Heart right ventricle (tissue), 16 donors: ENCODE measurements at regions not wholly inside any gene's neighbourhood (a gene's known extent, or its start where the extent isn't known, plus 50 kb on each side); places are given as distances from the start of the nearest gene placed in this dataset.

Experiments used
- ATAC-seq, 8 donors: fragments of 200-7000 bp; cut with Tn5 transposase; one replicate each; pipeline ENCODE4 v1.9.1; 2020; ENCODE audit warnings: mild to moderate bottlenecking in 8 of 8, moderate library complexity in 8 of 8, moderate number of reproducible peaks in 1 of 8
- DNase-seq, 2 donors: peaks; one replicate each; pipeline ENCODE4 v3.0.0-alpha.2; 2020
- H3K27ac ChIP-seq, 10 donors: fragments of 200-600 bp; sonication (generic) in 2 of 10; one replicate each; pipeline versions ENCODE4 v1.5.0 to v1.8.0; 2020 to 2022; ENCODE audit warnings: mild to moderate bottlenecking in 3 of 10
- H3K27me3 ChIP-seq, 7 donors: fragments of 200-600 bp; one replicate each; pipeline ENCODE4 v1.8.0; 2021 to 2022; ENCODE audit warnings: mild to moderate bottlenecking in 2 of 7
- H3K36me3 ChIP-seq, 9 donors: fragments of 200-600 bp; sonication (generic) in 1 of 9; one replicate each; pipeline versions ENCODE4 v1.5.0 to v1.8.0; 2020 to 2022; ENCODE audit warnings: mild to moderate bottlenecking in 2 of 9
- H3K4me1 ChIP-seq, 9 donors: fragments of 200-600 bp; sonication (generic) in 1 of 9; one replicate each; pipeline versions ENCODE4 v1.5.0 to v1.8.0; 2020 to 2022; ENCODE audit warnings: mild to moderate bottlenecking in 4 of 9
- H3K4me3 ChIP-seq, 10 donors: fragments of 200-600 bp; sonication (generic) in 2 of 10; one replicate each; pipeline versions ENCODE4 v1.5.0 to v1.8.0; 2020 to 2022; ENCODE audit warnings: mild to moderate bottlenecking in 7 of 10, moderate library complexity in 2 of 10
- H3K9me3 ChIP-seq, 11 donors: fragments of 200-600 bp in 10 of 11; sonication (generic) in 2 of 11; one replicate each; pipeline versions ENCODE4 v1.5.0 to v1.8.0; 2013 to 2022; ENCODE audit warnings: mild to moderate bottlenecking in 2 of 11, control low read depth in 1 of 11, moderate library complexity in 1 of 11
- WGBS, 2 donors: extraction: QIAGEN DNeasy Blood & Tissue Kit; methylation state at CpG; one replicate each; pipeline ENCODE4 v1.1.7; 2013; ENCODE audit warnings: inconsistent platforms in 1 of 2; 5-methylcytosine and 5-hydroxymethylcytosine counted together
- intact Hi-C, 10 donors: fragments of 100-400 bp; cut with DNase I; formaldehyde crosslinking; loops; one replicate each; pipeline versions ENCODE4 v1.11.1 to v1.14.2; 2022
- TF ChIP-seq, protein P1 (sequence below), 9 donors: fragments of 200-600 bp; sonication (generic) in 2 of 9; IDR thresholded peaks; one replicate each; pipeline versions ENCODE4 v1.5.0 to v1.8.0; 2021 to 2022; ENCODE audit warnings: antibody characterized with exemption in 9 of 9, mild to moderate bottlenecking in 5 of 9, moderate library complexity in 1 of 9
- donor health status: Arrhythmogenic right ventricular cardiomyopathy.
- donor health status: ischemic (EF 13 %, LVEDD 7.1; RV severe dilation, severe dysfunction).
- donor health status: healthy with polysubstance abuse.
- donor health status: DM: no; HTN: yes; CAD: no.
- donor health status: DM: no; HTN: no; CAD: no.
- donor health status: ischemic (EF 25% LVEDD 6.9; RV normal size, moderate dysfunction).
- donor health status: ischemic (EF 25% LVEDD 5.7; RV mildly dilated, moderate dysfunction).
- donor health status: healthy.
- donor health status: DM: yes; HTN: yes; CAD: no.
- donor health status: Ischemic cardiomyopathy.
- donor health status: ischemic (EF 35%, LVEDD 5.7; RV mildly dilated, moderate dysfunction).
- donor health status: nonischemic (EF 11% LVEDD 7.7; RV severe dilation, severe dysfunction).
- donor health status: DM: yes; HTN: yes; CAD: no.
- donor health status: PGD.
- donor health status: ischemic (EF 29% LVEDD 5.4; RV normal size, mild dysfunction).
- donor health status: nonischemic (EF 23%, LVEDD 6.1; RV moderate dilation, normal function).

DNA sequence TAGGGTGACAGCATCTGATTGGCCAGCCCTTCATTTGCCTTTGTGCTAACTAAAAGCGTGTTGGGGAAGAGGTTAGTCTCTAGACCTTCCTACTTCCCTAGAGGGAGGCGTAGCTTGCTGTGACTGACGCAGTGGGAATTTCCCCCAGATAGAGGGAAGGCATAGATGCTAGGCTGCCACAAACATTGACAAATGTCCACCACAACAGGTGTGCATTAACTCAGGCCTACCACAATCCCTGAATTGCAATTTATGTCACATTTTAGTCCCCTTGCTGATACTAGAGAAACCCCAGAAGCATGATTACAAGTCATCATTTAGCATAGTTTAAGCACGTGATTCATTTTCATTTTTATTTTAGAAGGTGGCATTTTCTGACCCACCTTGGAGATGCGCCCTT lies 76.3 kb upstream of the WSB1 start:
- DNase-seq (no peak), ATAC-seq (no peak)
- H3K4me1 ChIP-seq, result peaks cover 0 to 15% (median 0%) of the 10 kb centered on the region in 9 donors
- H3K4me3 ChIP-seq, result no peak overlapping the region
- intact Hi-C loops, result loop anchor here in 1 of 10 donors (10.0 kb wide), 1 partner anchor 57 kb away; no protein-coding TSS in a partner anchor
- H3K9me3 ChIP-seq, result peaks cover 0 to 13% (median 0%) of the 10 kb centered on the region in 11 donors
- WGBS, 2 donors, result 87 to 89% methylated on average over 5 of the region's 5 CpGs
- peaks cover 0 to 8% (median 0%) of the 10 kb centered on the region in 7 donors for H3K27me3 ChIP-seq
- TF ChIP-seq, protein P1, sequence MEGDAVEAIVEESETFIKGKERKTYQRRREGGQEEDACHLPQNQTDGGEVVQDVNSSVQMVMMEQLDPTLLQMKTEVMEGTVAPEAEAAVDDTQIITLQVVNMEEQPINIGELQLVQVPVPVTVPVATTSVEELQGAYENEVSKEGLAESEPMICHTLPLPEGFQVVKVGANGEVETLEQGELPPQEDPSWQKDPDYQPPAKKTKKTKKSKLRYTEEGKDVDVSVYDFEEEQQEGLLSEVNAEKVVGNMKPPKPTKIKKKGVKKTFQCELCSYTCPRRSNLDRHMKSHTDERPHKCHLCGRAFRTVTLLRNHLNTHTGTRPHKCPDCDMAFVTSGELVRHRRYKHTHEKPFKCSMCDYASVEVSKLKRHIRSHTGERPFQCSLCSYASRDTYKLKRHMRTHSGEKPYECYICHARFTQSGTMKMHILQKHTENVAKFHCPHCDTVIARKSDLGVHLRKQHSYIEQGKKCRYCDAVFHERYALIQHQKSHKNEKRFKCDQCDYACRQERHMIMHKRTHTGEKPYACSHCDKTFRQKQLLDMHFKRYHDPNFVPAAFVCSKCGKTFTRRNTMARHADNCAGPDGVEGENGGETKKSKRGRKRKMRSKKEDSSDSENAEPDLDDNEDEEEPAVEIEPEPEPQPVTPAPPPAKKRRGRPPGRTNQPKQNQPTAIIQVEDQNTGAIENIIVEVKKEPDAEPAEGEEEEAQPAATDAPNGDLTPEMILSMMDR (IDR thresholded peaks at IDR 0.05), result no peak
- H3K36me3 ChIP-seq, result no peaks in the 10 kb centered on the region
- H3K27ac ChIP-seq, result no peak overlapping the region

- H3K4me1 ChIP-seq, result peaks cover 0 to 15% (median 0%) of the 10 kb centered on the region in 9 donors
- no peak overlapping the region for H3K4me3 ChIP-seq
- peaks cover 0 to 13% (median 0%) of the 10 kb centered on the region in 11 donors for H3K9me3 ChIP-seq
- 71 to 74% methylated on average over 3 of the region's 3 CpGs for WGBS, 2 donors
- no peak overlapping the region for H3K27ac ChIP-seq
- intact Hi-C loops, result loop anchor here in 1 of 10 donors (10.0 kb wide), 1 partner anchor 57 kb away; no protein-coding TSS in a partner anchor
- DNase-seq, result no peak
- TF ChIP-seq, protein P1 (IDR thresholded peaks at IDR 0.05), result no peak
- peaks cover 0 to 8% (median 0%) of the 10 kb centered on the region in 7 donors for H3K27me3 ChIP-seq
- no peak for ATAC-seq
- H3K36me3 ChIP-seq, result no peaks in the 10 kb centered on the region
Measured at GRCh38 chr17:27218041-27218440, 75.9 kb upstream of the WSB1 start.

GRCh38 chr17:27218719-27219488 lies 75.0 kb upstream of the WSB1 start:
- Histone ChIP-seq H3K9me3 (peaks cover 0 to 12% (median 0%) of the 10 kb centered on the region in 11 donors), H3K27me3 (peaks cover 0 to 8% (median 0%) of the 10 kb centered on the region in 7 donors), H3K27ac (no peak overlapping the region), H3K4me1 (peaks cover 0 to 15% (median 0%) of the 10 kb centered on the region in 9 donors), H3K36me3 (no peaks in the 10 kb centered on the region), H3K4me3 (no peak overlapping the region)
- DNase-seq (no peak), ATAC-seq (no peak)
- TF ChIP-seq, protein P1 (IDR thresholded peaks at IDR 0.05), result no peak
- 87% methylated on average over 6 of the region's 6 CpGs for WGBS, 2 donors
- intact Hi-C loops, result loop anchor here in 1 of 10 donors (10.0 kb wide), 1 partner anchor 56 kb away; no protein-coding TSS in a partner anchor

GRCh38 chr17:27222515-27222914 lies 71.4 kb upstream of the WSB1 start:
- peaks cover 0 to 11% (median 0%) of the 10 kb centered on the region in 11 donors for H3K9me3 ChIP-seq
- DNase-seq (no peak), ATAC-seq (no peak)
- 87 to 88% methylated on average over 1 of the region's 1 CpG for WGBS, 2 donors
- no peaks in the 10 kb centered on the region for H3K36me3 ChIP-seq
- peaks cover 0 to 8% (median 0%) of the 10 kb centered on the region in 7 donors for H3K27me3 ChIP-seq
- TF ChIP-seq, protein P1 (IDR thresholded peaks at IDR 0.05), result no peak
- H3K4me3 ChIP-seq, result no peak overlapping the region
- no peak overlapping the region for H3K27ac ChIP-seq
- intact Hi-C loops, result loop anchor here in 1 of 10 donors (10.0 kb wide), 1 partner anchor 172 kb away; no protein-coding TSS in a partner anchor
- H3K4me1 ChIP-seq, result peaks cover 0 to 4% (median 0%) of the 10 kb centered on the region in 9 donors
